Stimulated activated CD4-positive, alpha-beta T cell treated with anti-CD3 and anti-CD28 coated beads, TNF-alpha, amount 100 ng/mL, for 48 hours (primary cell): ENCODE measurements at regions not wholly inside any gene's neighbourhood (a gene's known extent, or its start where the extent isn't known, plus 50 kb on each side); places are given as distances from the start of the nearest gene placed in this dataset.
"Not testable (repeated sequence)": the region's sequence is repeated elsewhere in the genome, so short reads cannot be mapped to it uniquely, and the experiment has no call there.

ENCODE experiments used
- DNase-seq, 3 donors: peaks; one replicate each; pipeline ENCODE4 v3.0.0-alpha.2; 2020; ENCODE audit warnings: low read depth in 3 of 3

- DNase-seq = no peak
These were observed 435.6 kb downstream of the FAT4 start for GRCh38 chr4:125750399-125750798.

- DNase-seq = no peak
These were observed 436.2 kb downstream of the FAT4 start for GRCh38 chr4:125750828-125751466.

DNA sequence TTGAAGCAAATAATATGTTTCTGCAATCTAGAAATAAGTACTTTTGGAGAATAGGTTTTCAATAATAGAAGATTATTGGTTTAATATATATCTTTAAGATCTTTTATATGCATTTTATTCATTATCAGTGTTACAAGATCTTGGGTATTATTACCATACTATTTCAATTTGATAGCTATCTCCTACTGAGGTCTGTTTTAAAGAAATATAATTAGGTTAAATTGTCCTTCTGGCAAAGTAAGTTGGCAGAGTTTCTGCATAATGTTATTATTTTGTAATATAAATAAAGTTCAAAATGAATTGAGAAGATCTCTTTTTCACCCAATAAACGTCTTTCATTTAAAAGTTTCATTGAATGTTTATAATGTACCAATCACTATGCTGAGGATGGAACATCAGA, 443.7 kb downstream of the FAT4 start:
- DNase-seq = no peak

DNA sequence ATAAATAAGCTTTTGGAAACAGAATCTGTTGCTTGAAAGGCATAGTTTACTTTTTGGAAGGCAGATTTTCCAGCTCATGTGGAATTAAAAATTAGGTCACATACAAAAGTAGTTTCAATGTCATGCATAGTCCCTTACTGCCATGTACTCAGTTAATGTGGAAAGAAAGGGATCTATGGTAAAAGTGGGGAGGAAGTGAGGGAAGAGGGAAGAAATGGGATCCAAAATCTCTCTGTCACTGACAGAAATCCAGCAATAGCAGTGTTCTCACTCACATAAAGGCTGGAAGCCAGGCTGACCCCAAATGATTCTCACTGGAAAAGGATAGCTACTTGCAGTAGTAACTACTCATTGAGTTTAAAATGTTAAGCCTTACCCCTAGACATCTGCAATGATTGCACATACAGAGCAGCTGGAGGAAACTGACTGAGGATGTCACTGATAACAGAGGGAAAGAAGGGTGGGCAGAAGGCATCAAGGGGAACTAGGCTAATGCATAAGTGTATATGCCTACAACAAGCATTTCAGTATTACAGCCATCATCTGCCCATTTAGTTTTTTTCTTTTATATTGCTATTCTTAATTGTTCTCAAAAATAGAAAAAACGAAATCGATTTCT, 445.6 kb downstream of the FAT4 start:
- no peak for DNase-seq

GRCh38 chr4:125760956-125761355, 446.2 kb downstream of the FAT4 start:
- no peak for DNase-seq

- no peak for DNase-seq
These were observed 447.8 kb downstream of the FAT4 start for GRCh38 chr4:125762537-125762936.

GRCh38 chr4:125765941-125766340, 451.2 kb downstream of the FAT4 start:
- no peak for DNase-seq

DNA sequence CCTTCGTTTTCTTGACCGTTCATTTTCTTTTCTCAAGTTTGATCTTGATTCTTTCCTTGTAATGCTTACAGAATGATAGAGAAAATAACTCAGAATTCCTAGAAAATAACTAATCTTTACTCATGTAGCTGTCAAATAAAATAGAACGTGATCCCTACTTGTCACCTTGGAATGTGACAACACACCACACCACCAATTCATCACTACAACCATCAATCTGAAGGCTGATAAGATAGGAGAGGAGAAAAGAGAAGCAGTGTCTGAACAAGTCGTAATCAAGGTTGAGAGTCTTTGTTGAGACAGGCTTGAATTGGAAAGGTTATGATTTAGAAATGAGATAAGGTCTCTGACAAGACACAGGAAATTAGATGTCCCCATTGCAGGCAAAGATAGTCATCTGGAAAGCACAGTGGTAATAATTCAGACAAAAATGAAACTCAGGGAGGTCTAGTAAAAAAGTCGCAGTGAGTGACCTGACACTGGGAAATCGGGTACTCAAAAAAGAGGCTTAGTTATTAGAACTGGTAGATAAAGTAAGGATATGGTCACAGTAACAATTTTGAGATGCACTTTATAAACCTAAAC, 456.2 kb downstream of the FAT4 start:
- no peak for DNase-seq

DNA sequence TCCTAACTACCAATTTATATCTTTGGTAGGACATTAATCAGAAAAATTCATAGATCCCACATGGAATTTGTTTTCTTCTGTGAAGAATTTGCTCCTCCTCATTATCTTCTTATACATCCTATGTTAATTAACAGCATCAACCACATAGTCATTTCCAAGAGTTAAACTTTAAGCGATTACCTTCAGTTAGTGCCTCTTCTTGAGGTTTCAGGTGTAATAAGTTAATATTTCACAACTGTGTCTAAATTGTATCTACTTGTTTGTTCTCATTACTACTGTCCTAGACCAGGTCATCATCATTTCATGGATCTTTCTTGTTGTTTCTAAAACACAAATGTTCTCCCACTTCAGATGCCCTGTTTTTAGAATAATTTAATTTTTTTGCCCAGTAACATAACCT, 457.9 kb downstream of the FAT4 start:
- no peak for DNase-seq

DNA sequence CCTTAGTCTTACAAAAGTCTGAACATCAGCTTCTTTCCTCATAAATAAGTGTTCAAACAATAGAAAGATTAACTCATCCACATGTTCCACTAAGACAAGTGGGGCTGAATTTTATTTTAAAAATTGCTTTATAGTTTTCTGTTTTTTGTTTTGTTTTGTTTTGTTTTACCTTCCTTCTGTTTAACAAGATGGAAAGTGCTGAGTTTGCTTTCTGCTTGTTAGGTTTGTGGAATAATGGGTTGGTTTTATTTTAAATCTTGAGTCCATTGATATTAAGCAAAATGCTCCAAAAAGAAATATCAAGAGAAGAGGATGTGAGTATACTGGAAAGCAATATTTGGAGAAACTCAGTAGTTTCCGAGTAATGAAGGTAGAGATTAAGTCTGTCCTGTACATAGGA, 458.7 kb downstream of the FAT4 start:
- DNase-seq = no peak

DNA sequence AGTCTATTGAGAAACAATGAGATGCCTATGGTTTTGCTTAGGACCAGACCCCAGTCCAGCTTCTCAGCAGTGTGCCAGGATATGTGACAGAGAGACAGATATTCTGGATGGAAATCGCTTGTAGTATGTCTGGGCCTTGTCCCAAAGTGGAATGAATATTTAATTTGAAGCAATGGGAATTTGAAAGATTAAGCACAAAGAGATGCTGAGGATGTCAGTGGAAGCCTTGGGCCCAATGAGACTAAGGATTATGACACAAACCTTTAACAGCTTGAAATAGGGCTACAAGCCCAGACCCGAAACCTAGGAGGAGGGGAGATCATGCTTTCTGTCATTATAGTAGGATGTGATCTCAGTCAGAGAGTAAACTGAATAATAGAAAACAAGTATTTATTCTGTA, 459.2 kb downstream of the FAT4 start:
- DNase-seq = no peak

- DNase-seq = no peak
These were observed 461.4 kb downstream of the FAT4 start for GRCh38 chr4:125776146-125776545.

DNA sequence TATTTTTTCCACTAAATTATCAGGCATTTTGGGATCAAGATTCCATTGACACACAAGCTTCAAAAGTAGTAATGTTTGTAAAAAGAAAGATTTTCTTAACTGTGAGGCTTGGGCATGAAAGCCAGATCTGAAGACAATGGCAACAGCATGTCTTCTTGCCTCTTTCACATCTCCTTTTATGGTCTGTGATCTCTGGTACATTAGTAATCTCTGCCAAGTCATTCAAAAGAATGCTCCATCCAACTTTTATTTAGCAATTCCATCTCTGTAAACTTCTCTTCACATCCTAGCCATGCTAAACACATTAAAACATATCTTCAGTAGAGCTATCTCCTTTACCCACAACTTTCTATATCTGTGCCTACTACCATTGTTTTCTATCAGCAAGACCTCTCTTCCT, 465.4 kb downstream of the FAT4 start:
- no peak for DNase-seq

- no peak for DNase-seq
These were observed 466.0 kb downstream of the FAT4 start for GRCh38 chr4:125780747-125781146.

DNA sequence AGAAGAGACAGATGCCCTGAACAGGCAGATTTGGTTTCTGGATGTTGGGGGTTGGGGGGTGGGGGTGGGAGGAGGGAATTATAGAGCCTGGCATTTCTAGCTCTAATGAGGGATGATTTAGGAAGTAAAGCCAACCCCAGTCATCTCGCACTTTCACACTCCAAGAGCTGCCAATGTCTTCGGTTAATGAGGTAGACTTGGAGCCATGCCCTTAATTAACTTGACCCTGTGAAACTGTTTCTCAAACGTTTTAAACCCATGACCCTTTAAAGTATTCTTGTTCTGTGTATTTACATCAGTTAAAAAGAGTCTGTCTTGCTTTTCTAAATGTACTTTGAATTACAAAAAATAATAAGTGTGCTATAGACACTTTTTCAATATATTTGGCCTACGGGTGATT, 466.9 kb downstream of the FAT4 start:
- no peak for DNase-seq

DNA sequence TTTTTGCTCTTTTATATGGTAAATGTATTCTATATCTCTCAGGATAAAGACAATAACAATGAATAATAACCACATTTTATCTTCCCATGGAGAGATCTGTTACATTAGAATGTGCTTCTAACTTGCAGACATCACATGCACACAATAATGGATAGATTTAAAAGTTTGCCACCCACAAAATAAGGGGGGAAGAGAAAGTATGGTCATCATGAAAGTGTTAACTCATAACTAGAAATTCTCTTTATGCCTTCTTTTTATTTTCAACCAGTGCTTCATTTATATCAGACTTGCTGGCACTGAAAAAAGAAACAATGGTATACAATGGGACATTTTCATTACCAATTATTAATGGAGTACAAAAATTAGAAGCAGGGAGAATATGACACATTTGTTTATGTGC, 470.0 kb downstream of the FAT4 start:
- no peak for DNase-seq

DNA sequence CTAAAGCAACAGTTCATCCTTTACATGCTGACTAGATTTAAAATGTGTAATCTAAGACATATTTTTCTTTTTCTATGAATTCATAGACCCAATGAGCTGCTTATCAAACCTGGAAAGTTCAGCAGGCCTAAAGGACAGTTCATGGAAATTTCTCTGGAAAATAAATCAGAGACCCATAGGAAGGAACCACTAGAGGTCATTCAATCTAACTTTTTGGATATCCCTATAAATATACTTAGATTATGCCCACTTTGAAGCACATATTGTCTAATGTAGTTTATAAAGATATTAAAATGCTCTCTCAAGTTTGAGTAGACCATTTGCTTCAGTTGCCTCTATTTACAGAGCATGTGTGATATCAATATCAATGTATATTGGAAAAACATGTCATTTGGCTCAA, 473.0 kb downstream of the FAT4 start:
- no peak for DNase-seq

DNA sequence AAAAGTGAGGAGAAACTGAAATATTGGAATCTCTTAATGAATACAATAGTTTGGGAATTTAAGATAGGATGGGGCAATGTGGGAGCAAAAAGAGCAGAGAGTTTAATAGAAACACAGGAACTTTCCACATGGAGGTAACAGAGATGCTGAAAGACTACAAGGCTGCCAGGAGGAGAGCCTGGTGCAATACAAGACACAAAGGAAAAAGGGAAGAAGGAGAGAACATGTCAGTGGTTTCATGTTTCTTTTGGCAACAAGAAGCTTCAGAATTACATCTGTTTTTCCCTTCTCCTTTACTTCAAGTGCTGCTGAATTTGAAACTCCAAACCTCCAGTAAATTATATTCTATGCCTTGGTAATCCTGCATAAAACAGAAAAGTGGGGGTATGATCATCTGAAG, 474.3 kb downstream of the FAT4 start:
- no peak for DNase-seq

- no peak for DNase-seq
These were observed 477.1 kb downstream of the FAT4 start for GRCh38 chr4:125791896-125792295.

DNA sequence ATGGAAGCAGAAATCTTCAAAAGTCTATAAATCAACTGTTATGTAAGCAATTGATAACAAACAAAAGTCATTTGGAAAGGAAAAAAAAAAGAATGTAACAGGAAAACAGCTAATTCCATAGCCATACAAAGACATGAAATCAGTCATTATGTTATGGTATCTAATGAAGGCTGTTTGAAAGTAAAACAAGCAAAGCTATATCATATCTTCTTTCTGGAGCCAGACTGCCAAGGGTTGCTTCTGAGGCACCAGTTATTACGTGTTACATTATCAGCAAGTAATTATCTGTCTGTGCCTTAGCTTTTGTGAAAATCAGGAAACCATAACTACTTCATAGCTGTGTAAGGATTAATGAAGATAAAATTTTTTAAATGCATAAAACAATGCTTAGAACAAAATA, 480.2 kb downstream of the FAT4 start:
- DNase-seq = no peak

- DNase-seq = no peak
These were observed 481.4 kb downstream of the FAT4 start for GRCh38 chr4:125796138-125796537.

DNA sequence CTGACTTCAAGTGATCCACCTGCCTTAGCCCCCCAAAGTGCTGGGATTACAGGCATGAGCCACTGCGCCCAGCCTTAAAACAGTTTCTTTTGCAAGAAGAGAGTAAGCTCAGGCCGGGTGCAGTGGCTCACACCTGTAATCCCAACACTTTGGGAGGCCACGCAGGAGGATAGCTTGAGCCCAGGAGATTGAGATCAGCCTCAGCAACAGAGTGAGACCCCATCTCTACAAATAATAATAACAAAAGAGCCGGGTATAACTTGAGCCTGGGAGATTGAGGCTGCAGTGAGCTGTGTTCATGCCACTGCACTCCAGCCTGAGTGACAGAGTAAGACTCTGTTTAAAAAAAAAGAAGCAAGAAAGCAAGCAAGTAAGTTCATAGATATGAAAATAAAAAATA, 482.9 kb downstream of the FAT4 start:
- not testable (repeated sequence) for DNase-seq

GRCh38 chr4:125801373-125801772, 486.6 kb downstream of the FAT4 start:
- no peak for DNase-seq

- no peak for DNase-seq
These were observed 487.2 kb downstream of the FAT4 start for GRCh38 chr4:125801924-125802323.
